ENCODE measurements at regions not wholly inside any gene's neighbourhood (a gene's known extent, or its start where the extent isn't known, plus 50 kb on each side); places are given as distances from the start of the nearest gene placed in this dataset.

- no peak for DNase-seq (ENCODE audit: low read depth)
Observed at GRCh38 chr1:63122079-63122478, 200.3 kb upstream of the FOXD3 start.

- DNase-seq (ENCODE audit: low read depth), result no peak
Observed at GRCh38 chr1:63124666-63125191, 197.6 kb upstream of the FOXD3 start.

- DNase-seq (ENCODE audit: low read depth), result no peak
Observed at GRCh38 chr1:63126104-63126503, 196.3 kb upstream of the FOXD3 start.

DNA sequence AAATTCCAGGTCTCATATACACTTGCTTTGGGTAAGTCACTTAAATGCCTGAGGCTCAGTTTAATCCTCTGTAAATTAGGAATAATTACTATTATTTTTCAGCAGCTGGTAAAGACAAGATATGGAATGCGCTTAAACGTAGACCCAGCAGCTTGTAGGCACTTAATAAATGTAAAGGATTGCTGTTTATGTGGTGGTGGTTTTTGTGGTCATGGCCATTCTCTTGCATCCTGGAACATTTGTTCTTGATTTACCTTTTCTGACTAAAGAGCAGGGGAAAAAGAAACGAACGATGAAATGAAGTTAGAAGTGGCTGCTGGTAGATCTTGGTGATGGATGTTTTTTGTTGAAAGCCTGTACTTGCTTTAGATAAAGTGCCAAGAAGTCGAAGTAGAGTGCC is 195.0 kb upstream of the FOXD3 start:
- DNase-seq (ENCODE audit: low read depth), result no peak

- no peak for DNase-seq (ENCODE audit: low read depth)
Observed at GRCh38 chr1:63128556-63128955, 193.8 kb upstream of the FOXD3 start.

GRCh38 chr1:63129184-63129583 is 193.2 kb upstream of the FOXD3 start:
- no peak for DNase-seq (ENCODE audit: low read depth)

- no peak for DNase-seq (ENCODE audit: low read depth)
Observed at GRCh38 chr1:63129855-63130254, 192.5 kb upstream of the FOXD3 start.

- no peak for DNase-seq (ENCODE audit: low read depth)
Observed at GRCh38 chr1:63134501-63135173, 187.7 kb upstream of the FOXD3 start.

GRCh38 chr1:63135174-63135512 is 187.2 kb upstream of the FOXD3 start:
- no peak for DNase-seq (ENCODE audit: low read depth)

GRCh38 chr1:63135801-63136200 is 186.6 kb upstream of the FOXD3 start:
- no peak for DNase-seq (ENCODE audit: low read depth)

GRCh38 chr1:63142001-63142400 is 180.4 kb upstream of the FOXD3 start:
- no peak for DNase-seq (ENCODE audit: low read depth)

DNA sequence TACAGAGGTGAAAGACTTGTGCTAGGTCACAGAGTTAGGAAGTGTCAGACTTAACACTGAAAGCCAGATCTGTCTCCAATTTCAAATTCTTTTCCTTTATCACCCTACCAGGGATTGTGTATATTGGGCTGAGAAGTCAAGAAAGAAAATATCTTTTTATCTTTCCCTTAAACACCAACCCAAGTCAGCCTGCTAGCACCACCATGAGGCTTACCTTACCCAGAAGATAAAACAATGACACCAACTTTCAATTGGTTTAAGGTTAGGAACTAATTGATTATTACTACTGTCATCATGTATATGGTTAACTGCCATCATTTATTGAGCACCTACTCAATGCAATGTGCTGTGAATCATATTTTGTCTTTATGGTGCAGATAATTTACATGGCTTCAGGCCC is 178.9 kb upstream of the FOXD3 start:
- no peak for DNase-seq (ENCODE audit: low read depth)

- no peak for DNase-seq (ENCODE audit: low read depth)
Observed at GRCh38 chr1:63147783-63148182, 174.6 kb upstream of the FOXD3 start.

- DNase-seq (ENCODE audit: low read depth), result no peak
Observed at GRCh38 chr1:63148825-63149645, 173.3 kb upstream of the FOXD3 start.

- DNase-seq (ENCODE audit: low read depth), result no peak
Observed at GRCh38 chr1:63152572-63152971, 169.8 kb upstream of the FOXD3 start.

DNA sequence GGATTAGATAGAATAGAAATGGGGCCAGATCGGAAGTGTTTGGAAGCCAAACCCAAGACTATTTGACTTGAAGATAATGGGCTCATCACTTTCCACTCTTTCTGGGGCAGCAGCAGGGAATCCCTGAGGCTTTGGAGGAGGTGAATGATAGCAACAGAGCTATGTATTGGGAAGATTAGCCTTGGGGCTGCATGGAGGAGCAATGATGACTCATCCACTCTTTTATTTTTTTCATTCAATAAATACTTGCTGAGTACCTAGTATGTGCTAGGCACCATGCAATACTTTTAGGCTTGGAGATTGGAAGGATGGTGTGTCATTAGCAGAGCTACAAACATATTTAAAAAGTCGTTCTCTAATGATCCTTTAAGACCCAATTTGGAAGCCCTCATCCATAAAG is 166.9 kb upstream of the FOXD3 start:
- DNase-seq (ENCODE audit: low read depth), result no peak

- no peak for DNase-seq (ENCODE audit: low read depth)
Observed at GRCh38 chr1:63157085-63157484, 165.3 kb upstream of the FOXD3 start.

DNA sequence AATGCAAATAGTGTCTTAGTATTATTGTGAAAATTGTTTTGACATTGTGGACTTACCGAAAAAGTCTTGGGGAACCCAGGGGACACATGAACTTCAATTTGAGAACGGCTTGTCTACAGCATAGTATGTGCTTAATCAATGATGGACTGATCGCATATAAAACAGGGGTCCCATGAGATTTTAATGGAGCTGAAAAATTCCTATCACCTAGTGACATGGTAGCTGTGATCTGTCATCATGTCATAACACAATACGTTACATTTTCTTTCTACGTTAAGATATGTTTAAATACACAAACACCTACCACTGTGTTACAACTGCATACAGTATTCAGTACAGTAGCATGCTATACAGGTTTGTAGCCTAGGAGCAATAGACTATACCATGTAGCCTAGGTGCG is 153.3 kb upstream of the FOXD3 start:
- DNase-seq (ENCODE audit: low read depth), result no peak

GRCh38 chr1:63173161-63173560 is 149.2 kb upstream of the FOXD3 start:
- DNase-seq (ENCODE audit: low read depth), result no peak

GRCh38 chr1:63189677-63190076 is 132.7 kb upstream of the FOXD3 start:
- no peak for DNase-seq (ENCODE audit: low read depth)

DNA sequence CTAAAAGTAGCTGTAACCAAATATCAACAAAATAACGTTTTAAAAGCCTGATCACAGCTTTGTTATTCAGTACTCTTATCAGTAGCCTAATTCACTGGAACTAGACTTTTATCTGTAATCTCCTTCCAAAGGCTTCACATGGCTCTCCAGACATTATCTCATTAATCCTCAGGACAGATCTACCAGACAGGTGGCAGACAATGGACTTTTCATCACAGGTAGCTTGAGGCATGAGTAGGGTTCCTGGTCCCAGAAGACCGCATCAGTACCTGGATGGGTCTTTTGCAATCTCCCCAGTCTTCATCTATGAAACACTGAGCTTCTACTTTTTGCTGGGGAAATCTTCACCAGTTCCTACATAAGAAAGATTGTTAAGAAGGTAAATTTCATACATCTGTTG is 132.2 kb upstream of the FOXD3 start:
- no peak for DNase-seq (ENCODE audit: low read depth)

DNA sequence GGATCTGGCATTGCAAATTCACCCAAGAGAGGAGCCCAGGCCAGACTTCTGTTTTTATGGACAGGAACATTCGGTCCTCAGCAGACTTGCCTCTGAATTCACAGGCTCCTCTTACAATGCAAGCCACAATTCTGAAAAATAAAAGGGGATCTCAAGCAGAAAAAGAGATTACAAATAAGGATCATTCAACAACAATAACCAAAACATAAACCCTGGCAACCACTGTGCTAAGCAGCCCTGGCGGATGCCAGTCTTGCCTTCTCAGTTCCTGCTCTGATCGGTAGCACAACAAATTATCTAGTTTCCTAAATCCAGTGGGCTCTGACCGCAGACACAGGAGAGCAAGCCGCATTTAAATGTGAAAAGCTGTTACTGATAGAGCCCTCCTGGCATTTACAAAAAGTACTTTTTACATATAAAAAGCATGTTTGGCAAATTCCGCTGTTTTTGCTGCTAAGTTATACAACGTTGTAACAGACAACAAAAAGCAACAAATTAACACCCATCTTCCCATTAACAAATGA is 123.4 kb upstream of the FOXD3 start:
- DNase-seq (ENCODE audit: low read depth), result no peak

DNA sequence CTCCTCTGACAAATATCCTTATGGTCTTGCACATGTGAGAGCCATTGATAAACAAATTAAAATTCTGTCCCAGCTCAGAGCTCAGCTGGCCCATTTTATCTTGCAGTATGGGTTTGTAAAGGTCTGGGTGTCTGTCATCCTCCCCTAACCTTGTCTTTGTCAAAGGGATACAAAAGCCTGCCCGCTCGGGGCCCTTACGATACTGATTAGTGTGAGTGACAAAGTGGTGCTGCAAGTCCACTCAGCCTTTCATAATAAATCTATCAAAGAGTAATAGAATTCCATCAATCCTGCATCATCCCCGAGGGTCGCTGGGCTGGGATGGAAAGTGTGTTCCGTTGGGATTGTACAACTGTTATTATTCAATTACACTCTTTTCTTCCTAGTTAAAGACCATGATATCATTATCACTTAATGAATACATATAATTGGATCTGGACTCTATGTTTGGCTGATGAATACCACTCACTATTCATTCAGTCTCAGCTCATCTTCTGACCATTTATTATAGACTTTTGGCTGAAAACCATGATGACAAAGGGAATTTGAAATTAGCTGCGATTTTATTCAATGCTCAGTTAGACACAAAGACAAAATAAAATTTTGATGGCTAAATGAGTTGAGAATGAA is 122.5 kb upstream of the FOXD3 start:
- no peak for DNase-seq (ENCODE audit: low read depth)

Measured in activated T-cell treated with anti-CD3 and anti-CD28 coated beads for 48 hours (primary cell).